HEK293 (cell line): ENCODE measurements at regions not wholly inside any gene's neighbourhood (a gene's known extent, or its start where the extent isn't known, plus 50 kb on each side); places are given as distances from the start of the nearest gene placed in this dataset.

Source experiments
- CTCF ChIA-PET: fragments of 350-600 bp; formaldehyde crosslinking; extraction: SDS; loops from one replicate; lab custom pipeline; 2021; ENCODE audit warnings: antibody characterized with exemption; lab: Yijun Ruan, JAX
- POLR2A ChIA-PET: fragments of 300-600 bp; formaldehyde crosslinking; extraction: SDS; loops from one replicate; lab custom pipeline; 2020; ENCODE audit warnings: antibody characterized with exemption, inconsistent platforms; lab: Yijun Ruan, JAX
- H3K27ac ChIP-seq: fragments of 200-500 bp; sonication (Bioruptor generic); 2 replicates; pipeline ENCODE4 v1.5.1; 2014; ENCODE audit warnings: low read depth, low read length, control low read depth, inconsistent platforms; ENCODE audit errors: extremely low read depth
- H3K36me3 ChIP-seq, 2 experiments: fragments of 200-500 bp in 1 of 2; sonication (Bioruptor generic) in 1 of 2; 1 replicate in 1 of 2; 2 replicates in 1 of 2; pipeline ENCODE4 v1.5.1; 2014 to 2017; ENCODE audit warnings: inconsistent platforms in 2 of 2, low read length in 2 of 2; ENCODE audit not compliant: control insufficient read depth in 2 of 2, insufficient read depth in 1 of 2
- H3K4me1 ChIP-seq: fragments of 200-500 bp; sonication (Bioruptor generic); 2 replicates; pipeline ENCODE4 v1.5.1; 2014; ENCODE audit warnings: mild to moderate bottlenecking, low read length, inconsistent platforms; ENCODE audit not compliant: control insufficient read depth, insufficient read depth
- H3K4me3 ChIP-seq: 2 replicates; pipeline ENCODE4 v1.5.1; 2011; ENCODE audit warnings: low read depth, mild to moderate bottlenecking, control low read depth, low read length, moderate library complexity
- H3K9me3 ChIP-seq: fragments of 200-500 bp; sonication (Bioruptor generic); 2 replicates; pipeline ENCODE4 v1.5.1; 2014; ENCODE audit warnings: low read depth, low read length, inconsistent platforms; ENCODE audit not compliant: control insufficient read depth, insufficient read depth
- KLF1 ChIP-seq: fragments of 450-650 bp; formaldehyde crosslinking; IDR thresholded peaks from 2 replicates; pipeline ENCODE4 v1.5.1; 2016; ENCODE audit warnings: missing biosample characterization, missing genetic modification characterization
- KLF16 ChIP-seq: fragments of 450-650 bp; formaldehyde crosslinking; IDR thresholded peaks from 2 replicates; pipeline ENCODE4 v1.5.1; 2017; ENCODE audit warnings: missing biosample characterization, missing genetic modification characterization
- KLF9 ChIP-seq: fragments of 450-650 bp; formaldehyde crosslinking; IDR thresholded peaks from 2 replicates; pipeline ENCODE4 v1.5.1; 2016; ENCODE audit warnings: missing biosample characterization, missing genetic modification characterization, low read depth
- PBX3 ChIP-seq: sonication (generic); formaldehyde crosslinking; IDR thresholded peaks from 2 replicates; pipeline ENCODE4 v1.8.1; 2022; ENCODE audit warnings: mild to moderate bottlenecking, moderate library complexity, missing genetic modification reagents
- SALL2 ChIP-seq: fragments of 450-650 bp; formaldehyde crosslinking; IDR thresholded peaks from 2 replicates; pipeline ENCODE4 v1.5.0; 2017; ENCODE audit warnings: missing biosample characterization, mild to moderate bottlenecking, missing genetic modification characterization, borderline replicate concordance
- SETDB1 ChIP-seq: IDR thresholded peaks from one replicate; pipeline ENCODE4 v1.6.1; 2017; ENCODE audit warnings: mild to moderate bottlenecking, low read length, moderate library complexity, mixed read lengths; ENCODE audit not compliant: insufficient read length
- TRIM28 ChIP-seq: IDR thresholded peaks from 2 replicates; pipeline ENCODE4 v1.6.1; 2011; ENCODE audit warnings: low read length, control low read depth, borderline replicate concordance
- YY1 ChIP-seq: fragments of 450-650 bp; formaldehyde crosslinking; IDR thresholded peaks from 2 replicates; pipeline ENCODE4 v1.5.1; 2018; ENCODE audit warnings: missing biosample characterization, missing genetic modification characterization
- ZIC2 ChIP-seq: fragments of 450-650 bp; formaldehyde crosslinking; IDR thresholded peaks from 2 replicates; pipeline ENCODE4 v1.5.1; 2016; ENCODE audit warnings: missing biosample characterization, missing genetic modification characterization
- ZNF112 ChIP-seq: fragments of 450-650 bp; formaldehyde crosslinking; IDR thresholded peaks from 2 replicates; pipeline ENCODE4 v1.5.0; 2017; ENCODE audit warnings: missing biosample characterization, missing genetic modification characterization
- ZNF114 ChIP-seq: fragments of 450-650 bp; formaldehyde crosslinking; IDR thresholded peaks from 2 replicates; pipeline ENCODE4 v1.5.0; 2017; ENCODE audit warnings: missing biosample characterization, missing genetic modification characterization
- ZNF16 ChIP-seq: fragments of 450-650 bp; formaldehyde crosslinking; IDR thresholded peaks from 2 replicates; pipeline ENCODE4 v1.5.1; 2016; ENCODE audit warnings: low read depth, missing biosample characterization, missing genetic modification characterization
- ZNF202 ChIP-seq: fragments of 450-650 bp; formaldehyde crosslinking; IDR thresholded peaks from 2 replicates; pipeline ENCODE4 v1.5.1; 2016; ENCODE audit warnings: missing biosample characterization, missing genetic modification characterization, borderline replicate concordance
- ZNF239 ChIP-seq: fragments of 450-650 bp; formaldehyde crosslinking; IDR thresholded peaks from 2 replicates; pipeline ENCODE4 v1.5.1; 2016; ENCODE audit warnings: missing biosample characterization, missing genetic modification characterization
- ZNF266 ChIP-seq: fragments of 450-650 bp; formaldehyde crosslinking; IDR thresholded peaks from 2 replicates; pipeline ENCODE4 v1.5.1; 2016; ENCODE audit warnings: missing biosample characterization, missing genetic modification characterization, low read depth
- ZNF354C ChIP-seq: fragments of 450-650 bp; formaldehyde crosslinking; IDR thresholded peaks from 2 replicates; pipeline ENCODE4 v1.5.1; 2016; ENCODE audit warnings: missing biosample characterization, missing genetic modification characterization, low read depth, borderline replicate concordance
- ZNF37A ChIP-seq: fragments of 450-650 bp; IDR thresholded peaks from 2 replicates; pipeline ENCODE4 v1.5.1; 2018; ENCODE audit warnings: missing biosample characterization, missing genetic modification characterization
- ZNF404 ChIP-seq: fragments of 450-650 bp; formaldehyde crosslinking; IDR thresholded peaks from 2 replicates; pipeline ENCODE4 v1.5.1; 2017; ENCODE audit warnings: missing biosample characterization, missing genetic modification characterization
- ZNF473 ChIP-seq: fragments of 450-650 bp; formaldehyde crosslinking; IDR thresholded peaks from 2 replicates; pipeline ENCODE4 v1.5.1; 2017; ENCODE audit warnings: missing biosample characterization, missing genetic modification characterization
- ZNF529 ChIP-seq: fragments of 450-650 bp; formaldehyde crosslinking; IDR thresholded peaks from 2 replicates; pipeline ENCODE4 v1.5.1; 2017; ENCODE audit warnings: missing genetic modification characterization, missing biosample characterization; ENCODE audit not compliant: insufficient replicate concordance
- ZNF544 ChIP-seq: fragments of 450-650 bp; formaldehyde crosslinking; IDR thresholded peaks from 2 replicates; pipeline ENCODE4 v1.5.0; 2017; ENCODE audit warnings: missing biosample characterization, missing genetic modification characterization
- ZNF561 ChIP-seq: fragments of 450-650 bp; IDR thresholded peaks from 2 replicates; pipeline ENCODE4 v1.5.1; 2018; ENCODE audit warnings: missing biosample characterization, missing genetic modification characterization, borderline replicate concordance
- ZNF596 ChIP-seq: fragments of 450-650 bp; IDR thresholded peaks from 2 replicates; pipeline ENCODE4 v1.5.0; 2018; ENCODE audit warnings: missing biosample characterization, mild to moderate bottlenecking, missing genetic modification characterization, moderate library complexity
- ZNF610 ChIP-seq: fragments of 450-650 bp; formaldehyde crosslinking; IDR thresholded peaks from 2 replicates; pipeline ENCODE4 v1.5.1; 2016; ENCODE audit warnings: missing biosample characterization, missing genetic modification characterization, borderline replicate concordance
- ZNF624 ChIP-seq: fragments of 450-650 bp; formaldehyde crosslinking; IDR thresholded peaks from 2 replicates; pipeline ENCODE4 v1.5.1; 2017; ENCODE audit warnings: missing biosample characterization, missing genetic modification characterization
- ZNF707 ChIP-seq: fragments of 450-650 bp; formaldehyde crosslinking; IDR thresholded peaks from 2 replicates; pipeline ENCODE4 v1.5.1; 2016; ENCODE audit warnings: missing biosample characterization, missing genetic modification characterization
- ZNF792 ChIP-seq: fragments of 450-650 bp; formaldehyde crosslinking; IDR thresholded peaks from 2 replicates; pipeline ENCODE4 v1.5.1; 2016; ENCODE audit warnings: missing biosample characterization, missing genetic modification characterization
- ZSCAN30 ChIP-seq: fragments of 450-650 bp; IDR thresholded peaks from 2 replicates; pipeline ENCODE4 v1.5.1; 2018; ENCODE audit warnings: missing biosample characterization, mild to moderate bottlenecking, missing genetic modification characterization, moderate library complexity
- TF ChIP-seq, protein P1 (sequence below): fragments of 450-650 bp; formaldehyde crosslinking; IDR thresholded peaks from 2 replicates; pipeline ENCODE4 v1.5.1; 2016; ENCODE audit warnings: missing biosample characterization, missing genetic modification characterization
- TF ChIP-seq, protein P2 (sequence below): fragments of 450-650 bp; formaldehyde crosslinking; IDR thresholded peaks from 2 replicates; pipeline ENCODE4 v1.5.1; 2016; ENCODE audit warnings: missing biosample characterization, missing genetic modification characterization
- TF ChIP-seq, protein P3 (sequence below): fragments of 450-650 bp; formaldehyde crosslinking; IDR thresholded peaks from 2 replicates; pipeline ENCODE4 v1.5.1; 2017; ENCODE audit warnings: missing biosample characterization, missing genetic modification characterization

GRCh38 chr7:119826547-119826946, 446.4 kb upstream of the KCND2 start (continued):
- TF ChIP-seq, protein P1, sequence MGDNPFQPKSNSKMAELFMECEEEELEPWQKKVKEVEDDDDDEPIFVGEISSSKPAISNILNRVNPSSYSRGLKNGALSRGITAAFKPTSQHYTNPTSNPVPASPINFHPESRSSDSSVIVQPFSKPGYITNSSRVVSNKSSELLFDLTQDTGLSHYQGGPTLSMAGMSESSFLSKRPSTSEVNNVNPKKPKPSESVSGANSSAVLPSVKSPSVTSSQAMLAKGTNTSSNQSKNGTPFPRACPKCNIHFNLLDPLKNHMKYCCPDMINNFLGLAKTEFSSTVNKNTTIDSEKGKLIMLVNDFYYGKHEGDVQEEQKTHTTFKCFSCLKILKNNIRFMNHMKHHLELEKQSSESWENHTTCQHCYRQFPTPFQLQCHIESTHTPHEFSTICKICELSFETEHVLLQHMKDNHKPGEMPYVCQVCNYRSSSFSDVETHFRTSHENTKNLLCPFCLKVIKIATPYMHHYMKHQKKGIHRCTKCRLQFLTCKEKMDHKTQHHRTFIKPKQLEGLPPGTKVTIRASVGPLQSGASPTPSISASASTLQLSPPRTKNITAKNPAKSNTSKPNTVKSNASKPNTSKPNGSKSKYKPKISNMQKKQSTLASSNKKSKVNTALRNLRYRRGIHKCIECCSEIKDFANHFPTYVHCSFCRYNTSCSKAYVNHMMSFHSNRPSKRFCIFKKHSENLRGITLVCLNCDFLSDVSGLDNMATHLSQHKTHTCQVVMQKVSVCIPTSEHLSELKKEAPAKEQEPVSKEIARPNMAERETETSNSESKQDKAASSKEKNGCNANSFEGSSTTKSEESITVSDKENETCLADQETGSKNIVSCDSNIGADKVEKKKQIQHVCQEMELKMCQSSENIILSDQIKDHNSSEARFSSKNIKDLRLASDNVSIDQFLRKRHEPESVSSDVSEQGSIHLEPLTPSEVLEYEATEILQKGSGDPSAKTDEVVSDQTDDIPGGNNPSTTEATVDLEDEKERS (tag by site-specific recombination), result no peak
- no peak for TF ChIP-seq KLF9
- TF ChIP-seq, protein P2, sequence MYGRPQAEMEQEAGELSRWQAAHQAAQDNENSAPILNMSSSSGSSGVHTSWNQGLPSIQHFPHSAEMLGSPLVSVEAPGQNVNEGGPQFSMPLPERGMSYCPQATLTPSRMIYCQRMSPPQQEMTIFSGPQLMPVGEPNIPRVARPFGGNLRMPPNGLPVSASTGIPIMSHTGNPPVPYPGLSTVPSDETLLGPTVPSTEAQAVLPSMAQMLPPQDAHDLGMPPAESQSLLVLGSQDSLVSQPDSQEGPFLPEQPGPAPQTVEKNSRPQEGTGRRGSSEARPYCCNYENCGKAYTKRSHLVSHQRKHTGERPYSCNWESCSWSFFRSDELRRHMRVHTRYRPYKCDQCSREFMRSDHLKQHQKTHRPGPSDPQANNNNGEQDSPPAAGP, result no peak
- TF ChIP-seq SETDB1, result no peak
- TF ChIP-seq TRIM28, result no peak
- no peak for TF ChIP-seq ZNF707 (tag by site-specific recombination)
- no peak for TF ChIP-seq ZNF202 (tag by site-specific recombination)
- TF ChIP-seq ZNF561 (tag by site-specific recombination), result no peak
- no peak for TF ChIP-seq ZNF239 (tag by site-specific recombination)

DNA sequence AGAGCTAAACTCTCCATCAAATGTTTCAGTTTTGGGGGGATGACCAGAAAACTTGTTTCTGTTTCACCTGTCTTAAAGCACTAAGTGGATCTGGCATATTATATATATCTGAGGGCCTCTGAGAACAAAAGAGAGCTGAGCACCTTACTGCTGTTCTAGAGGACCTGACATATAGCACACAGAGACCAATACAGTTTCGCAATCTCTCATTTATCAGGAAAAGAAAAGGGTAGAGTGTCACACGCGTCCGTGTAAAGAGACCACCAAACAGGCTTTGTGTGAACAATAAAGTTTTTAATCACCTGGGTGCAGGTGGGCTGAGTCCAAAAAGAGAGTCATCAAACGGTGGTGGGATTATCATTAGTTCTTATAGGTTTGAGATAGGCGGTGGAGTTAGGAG, 434.5 kb upstream of the KCND2 start:
- CTCF ChIA-PET, result no interaction called here
- Histone ChIP-seq H3K4me1 (no peaks in the 10 kb centered on the region), H3K9me3 (no peaks in the 10 kb centered on the region)

GRCh38 chr7:119842337-119842736, 430.6 kb upstream of the KCND2 start:
- no peak overlapping the region for H3K4me3 ChIP-seq
- CTCF ChIA-PET, result no interaction called here
- TF ChIP-seq PBX3 (CRISPR knock-in tag) (no peak), ZNF529 (tag by site-specific recombination) (no peak), ZNF114 (tag by site-specific recombination) (no peak), SALL2 (tag by site-specific recombination) (no peak), ZNF354C (no peak)
- POLR2A ChIA-PET, result no interaction called here
- no peaks in the 10 kb centered on the region for H3K36me3 ChIP-seq
- no peak overlapping the region for H3K27ac ChIP-seq
- no peaks in the 10 kb centered on the region for H3K4me1 ChIP-seq
- no peaks in the 10 kb centered on the region for H3K9me3 ChIP-seq

More for the DNA sequence above, 434.5 kb upstream of the KCND2 start:
- POLR2A ChIA-PET, result no interaction called here
- no peak overlapping the region for H3K4me3 ChIP-seq
- TF ChIP-seq ZNF707 (tag by site-specific recombination), result no peak
- TF ChIP-seq ZNF16 (tag by site-specific recombination), result no peak
- no peak for TF ChIP-seq ZIC2 (tag by site-specific recombination)
- TF ChIP-seq KLF1 (tag by site-specific recombination), result no peak
- TF ChIP-seq, protein P3, sequence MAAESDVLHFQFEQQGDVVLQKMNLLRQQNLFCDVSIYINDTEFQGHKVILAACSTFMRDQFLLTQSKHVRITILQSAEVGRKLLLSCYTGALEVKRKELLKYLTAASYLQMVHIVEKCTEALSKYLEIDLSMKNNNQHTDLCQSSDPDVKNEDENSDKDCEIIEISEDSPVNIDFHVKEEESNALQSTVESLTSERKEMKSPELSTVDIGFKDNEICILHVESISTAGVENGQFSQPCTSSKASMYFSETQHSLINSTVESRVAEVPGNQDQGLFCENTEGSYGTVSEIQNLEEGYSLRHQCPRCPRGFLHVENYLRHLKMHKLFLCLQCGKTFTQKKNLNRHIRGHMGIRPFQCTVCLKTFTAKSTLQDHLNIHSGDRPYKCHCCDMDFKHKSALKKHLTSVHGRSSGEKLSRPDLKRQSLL (tag by site-specific recombination), result no peak
- no peak for TF ChIP-seq ZNF266 (tag by site-specific recombination)
- TF ChIP-seq ZNF792 (tag by site-specific recombination), result no peak
- no peak for TF ChIP-seq ZNF37A
- no peak for TF ChIP-seq ZNF473 (tag by site-specific recombination)
- no peak for TF ChIP-seq ZNF624 (tag by site-specific recombination)
- TF ChIP-seq ZNF404 (tag by site-specific recombination), result no peak
- no peak for TF ChIP-seq ZSCAN30
- no peak for TF ChIP-seq ZNF544 (tag by site-specific recombination)
- TF ChIP-seq ZNF112 (tag by site-specific recombination), result no peak
- no peak for TF ChIP-seq KLF16 (tag by site-specific recombination)
- no peak for TF ChIP-seq ZNF596 (tag by site-specific recombination)
- TF ChIP-seq ZNF610 (tag by site-specific recombination), result no peak
- no peak for TF ChIP-seq ZNF529 (tag by site-specific recombination)
- no peak for TF ChIP-seq YY1 (tag by site-specific recombination)
- TF ChIP-seq, all 188 proteins: peak for 0
- Histone ChIP-seq H3K36me3 (no peaks in the 10 kb centered on the region), H3K27ac (no peak overlapping the region)
